Fibroblast of lung (primary cell): ENCODE measurements at regions not wholly inside any gene's neighbourhood (a gene's known extent, or its start where the extent isn't known, plus 50 kb on each side); places are given as distances from the start of the nearest gene placed in this dataset.

Experiments
- EZH2 ChIP-seq: IDR thresholded peaks from 2 replicates; pipeline ENCODE4 v1.5.1; 2012; ENCODE audit warnings: low read length, control low read depth, mild to moderate bottlenecking; ENCODE audit errors: missing control alignments
- TF ChIP-seq, protein P1 (sequence below), 2 donors: IDR thresholded peaks in 1 of 2; conservative IDR thresholded peaks in 1 of 2; 1 replicate in 1 of 2; 2 replicates in 1 of 2; pipeline ENCODE4 v1.5.1; 2011 to 2012; ENCODE audit warnings: low read length in 2 of 2, control low read depth in 1 of 2, inconsistent platforms in 1 of 2, low read depth in 1 of 2, mild to moderate bottlenecking in 1 of 2

DNA sequence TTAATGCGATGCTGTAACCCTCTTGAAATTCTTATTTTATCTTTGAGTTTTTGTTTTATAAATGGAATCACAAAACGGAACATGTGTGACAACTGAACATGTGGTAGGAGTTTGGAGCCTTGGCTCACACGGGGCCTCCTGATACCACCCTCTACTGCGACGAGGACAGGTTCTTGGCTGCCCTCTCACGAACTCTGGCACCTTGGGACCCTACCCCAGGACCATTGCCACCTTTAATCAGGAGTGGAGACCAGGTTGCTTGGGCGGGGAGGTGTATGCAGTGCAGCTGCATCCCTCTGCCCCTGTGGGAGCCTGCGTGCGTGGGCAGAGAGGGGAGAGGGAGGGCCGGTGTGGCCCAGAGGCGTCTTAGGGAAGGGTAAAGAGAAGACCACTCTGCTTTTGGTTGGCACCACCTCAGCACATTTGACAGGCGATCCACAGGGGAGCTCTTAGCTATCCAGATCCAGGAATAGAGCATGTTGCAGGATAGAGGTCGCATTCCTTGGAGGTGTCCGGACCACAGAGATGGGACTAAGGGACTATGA, 753.9 kb upstream of the PTPRD start:
- TF ChIP-seq, protein P1, sequence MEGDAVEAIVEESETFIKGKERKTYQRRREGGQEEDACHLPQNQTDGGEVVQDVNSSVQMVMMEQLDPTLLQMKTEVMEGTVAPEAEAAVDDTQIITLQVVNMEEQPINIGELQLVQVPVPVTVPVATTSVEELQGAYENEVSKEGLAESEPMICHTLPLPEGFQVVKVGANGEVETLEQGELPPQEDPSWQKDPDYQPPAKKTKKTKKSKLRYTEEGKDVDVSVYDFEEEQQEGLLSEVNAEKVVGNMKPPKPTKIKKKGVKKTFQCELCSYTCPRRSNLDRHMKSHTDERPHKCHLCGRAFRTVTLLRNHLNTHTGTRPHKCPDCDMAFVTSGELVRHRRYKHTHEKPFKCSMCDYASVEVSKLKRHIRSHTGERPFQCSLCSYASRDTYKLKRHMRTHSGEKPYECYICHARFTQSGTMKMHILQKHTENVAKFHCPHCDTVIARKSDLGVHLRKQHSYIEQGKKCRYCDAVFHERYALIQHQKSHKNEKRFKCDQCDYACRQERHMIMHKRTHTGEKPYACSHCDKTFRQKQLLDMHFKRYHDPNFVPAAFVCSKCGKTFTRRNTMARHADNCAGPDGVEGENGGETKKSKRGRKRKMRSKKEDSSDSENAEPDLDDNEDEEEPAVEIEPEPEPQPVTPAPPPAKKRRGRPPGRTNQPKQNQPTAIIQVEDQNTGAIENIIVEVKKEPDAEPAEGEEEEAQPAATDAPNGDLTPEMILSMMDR (conservative IDR thresholded peaks at IDR 0.05 in 1 of 2, IDR thresholded peaks at IDR 0.05 in 1 of 2; ENCODE audit: low read depth in 1 of 2, low read length in 2 of 2): no peak
- TF ChIP-seq EZH2: no peak
